ENCODE measurements at regions not wholly inside any gene's neighbourhood (a gene's known extent, or its start where the extent isn't known, plus 50 kb on each side); places are given as distances from the start of the nearest gene placed in this dataset.

DNA sequence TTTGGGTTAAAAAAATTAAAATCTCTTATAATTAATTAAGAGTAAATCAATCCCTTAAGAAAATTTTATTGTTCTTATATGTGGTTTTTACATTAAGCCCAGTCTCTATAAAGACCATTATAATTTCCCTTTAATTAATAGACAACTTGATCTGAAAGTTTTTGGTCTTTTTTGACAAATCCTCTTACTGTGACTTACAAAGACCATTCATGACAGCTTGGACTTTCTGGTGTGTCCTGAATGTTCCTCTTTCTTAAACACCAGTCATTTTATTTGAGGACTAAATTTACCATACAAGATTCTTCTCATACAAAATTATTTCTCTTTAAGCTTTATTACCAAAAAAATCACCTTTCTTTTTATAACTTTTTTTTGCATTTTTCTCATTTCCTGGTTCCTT, 368.3 kb downstream of the ADGRD1 start:
- no peak for TF ChIP-seq GATA3 (IDR thresholded peaks at IDR 0.05; ENCODE audit: low read depth, low read length)
- no peak for TF ChIP-seq GATA2 (IDR thresholded peaks at IDR 0.05; ENCODE audit: low read depth, low read length)
